ENCODE measurements at regions not wholly inside any gene's neighbourhood (a gene's known extent, or its start where the extent isn't known, plus 50 kb on each side); places are given as distances from the start of the nearest gene placed in this dataset.
"Not testable (repeated sequence)": the region's sequence is repeated elsewhere in the genome, so short reads cannot be mapped to it uniquely, and the experiment has no call there.

GRCh38 chr2:13389172-13389571 is 672.4 kb downstream of the TRIB2 start:
- TF ChIP-seq, protein P1, sequence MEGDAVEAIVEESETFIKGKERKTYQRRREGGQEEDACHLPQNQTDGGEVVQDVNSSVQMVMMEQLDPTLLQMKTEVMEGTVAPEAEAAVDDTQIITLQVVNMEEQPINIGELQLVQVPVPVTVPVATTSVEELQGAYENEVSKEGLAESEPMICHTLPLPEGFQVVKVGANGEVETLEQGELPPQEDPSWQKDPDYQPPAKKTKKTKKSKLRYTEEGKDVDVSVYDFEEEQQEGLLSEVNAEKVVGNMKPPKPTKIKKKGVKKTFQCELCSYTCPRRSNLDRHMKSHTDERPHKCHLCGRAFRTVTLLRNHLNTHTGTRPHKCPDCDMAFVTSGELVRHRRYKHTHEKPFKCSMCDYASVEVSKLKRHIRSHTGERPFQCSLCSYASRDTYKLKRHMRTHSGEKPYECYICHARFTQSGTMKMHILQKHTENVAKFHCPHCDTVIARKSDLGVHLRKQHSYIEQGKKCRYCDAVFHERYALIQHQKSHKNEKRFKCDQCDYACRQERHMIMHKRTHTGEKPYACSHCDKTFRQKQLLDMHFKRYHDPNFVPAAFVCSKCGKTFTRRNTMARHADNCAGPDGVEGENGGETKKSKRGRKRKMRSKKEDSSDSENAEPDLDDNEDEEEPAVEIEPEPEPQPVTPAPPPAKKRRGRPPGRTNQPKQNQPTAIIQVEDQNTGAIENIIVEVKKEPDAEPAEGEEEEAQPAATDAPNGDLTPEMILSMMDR (IDR thresholded peaks at IDR 0.05 in 4 of 5, conservative IDR thresholded peaks at IDR 0.05 in 1 of 5): not testable (repeated sequence)
- TF ChIP-seq POLR2A (IDR thresholded peaks at IDR 0.05): not testable (repeated sequence)

Measured in gastrocnemius medialis (tissue), 4 donors.